Peyer's patch (tissue), 4 donors: ENCODE measurements at regions not wholly inside any gene's neighbourhood (a gene's known extent, or its start where the extent isn't known, plus 50 kb on each side); places are given as distances from the start of the nearest gene placed in this dataset.
"Not testable (repeated sequence)": the region's sequence is repeated elsewhere in the genome, so short reads cannot be mapped to it uniquely, and the experiment has no call there.

ENCODE experiments used
- DNase-seq, 3 donors: peaks; one replicate each; pipeline ENCODE4 v3.0.0-alpha.2; 2017 to 2019
- H3K27ac ChIP-seq, 4 donors: fragments of 200-600 bp; sonication (generic); one replicate each; pipeline ENCODE4 v1.5.1; 2016 to 2019
- H3K27me3 ChIP-seq, 2 donors: fragments of 200-600 bp; sonication (generic); one replicate each; pipeline ENCODE4 v1.5.1; 2019
- H3K36me3 ChIP-seq, 3 donors: fragments of 200-600 bp; sonication (generic); one replicate each; pipeline ENCODE4 v1.5.1; 2016 to 2019
- H3K4me1 ChIP-seq, 4 donors: fragments of 200-600 bp; sonication (generic); one replicate each; pipeline ENCODE4 v1.5.1; 2016 to 2019
- H3K4me3 ChIP-seq, 4 donors: fragments of 200-600 bp; sonication (generic); 1 replicate in 3 of 4; 2 replicates in 1 of 4; pipeline ENCODE4 v1.5.1; 2016 to 2019; ENCODE audit warnings: mild to moderate bottlenecking in 1 of 4
- H3K9me3 ChIP-seq, 4 donors: fragments of 200-600 bp; sonication (generic); one replicate each; pipeline ENCODE4 v1.5.1; 2016 to 2019; ENCODE audit warnings: mild to moderate bottlenecking in 1 of 4
- POLR2A ChIP-seq, 2 donors: fragments of 450-650 bp; IDR thresholded peaks; one replicate each; pipeline ENCODE4 v1.5.1; 2017; ENCODE audit warnings: antibody characterized with exemption in 2 of 2, mild to moderate bottlenecking in 2 of 2, moderate library complexity in 2 of 2
- TF ChIP-seq, protein P1 (sequence below), 6 experiments: fragments of 450-650 bp in 4 of 6; fragments of 200-600 bp in 2 of 6; sonication (generic) in 1 of 6; IDR thresholded peaks; one replicate each; pipeline ENCODE4 v1.5.1; 2017 to 2019; ENCODE audit warnings: antibody characterized with exemption in 6 of 6, mild to moderate bottlenecking in 3 of 6, moderate library complexity in 1 of 6

DNA sequence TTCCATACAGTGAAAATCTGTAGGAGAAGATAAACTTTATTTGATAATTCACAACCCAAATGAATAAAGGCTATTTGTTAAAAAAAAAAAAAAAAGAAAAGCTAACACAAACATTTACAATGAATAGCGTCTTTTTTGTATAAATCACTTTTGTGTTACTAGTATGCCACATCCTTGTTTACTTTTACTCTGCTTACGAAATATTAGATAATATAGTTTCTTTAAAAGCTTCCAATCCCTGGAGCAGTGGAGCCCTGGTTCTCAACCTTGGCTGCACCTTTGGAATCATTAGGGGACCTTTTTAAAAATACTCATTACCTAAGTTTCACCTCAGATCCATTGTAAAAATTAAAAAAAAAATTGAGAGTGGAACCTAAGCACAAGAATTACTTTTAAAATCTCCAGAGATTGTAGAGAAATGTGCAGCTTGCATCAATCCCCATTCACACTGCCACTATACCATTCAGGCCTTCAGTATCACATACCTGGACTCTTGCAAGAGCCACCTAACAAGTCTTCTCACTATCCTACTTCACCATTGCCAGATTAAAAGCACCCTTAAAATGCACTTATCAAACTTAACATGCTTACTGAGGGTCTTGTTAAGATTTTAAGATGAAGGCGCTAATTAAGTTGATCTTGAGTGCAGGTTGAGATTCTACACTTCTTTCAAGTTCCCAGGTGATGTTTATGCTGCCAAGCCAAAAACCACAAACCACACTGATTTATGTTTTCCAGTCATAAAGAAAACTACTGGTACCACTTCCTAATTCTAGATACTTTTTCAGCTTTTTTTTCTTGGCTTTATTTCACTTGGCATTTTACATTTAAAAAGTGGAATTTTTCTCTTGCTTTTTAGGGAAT, 59.7 kb upstream of the ZC3H15 start:
- H3K9me3 ChIP-seq: no peaks in the 10 kb centered on the region
- H3K4me3 ChIP-seq: no peak overlapping the region
- no peak overlapping the region for H3K27ac ChIP-seq
- no peak for DNase-seq
- no peak for TF ChIP-seq POLR2A (IDR thresholded peaks at IDR 0.05)
- TF ChIP-seq, protein P1, sequence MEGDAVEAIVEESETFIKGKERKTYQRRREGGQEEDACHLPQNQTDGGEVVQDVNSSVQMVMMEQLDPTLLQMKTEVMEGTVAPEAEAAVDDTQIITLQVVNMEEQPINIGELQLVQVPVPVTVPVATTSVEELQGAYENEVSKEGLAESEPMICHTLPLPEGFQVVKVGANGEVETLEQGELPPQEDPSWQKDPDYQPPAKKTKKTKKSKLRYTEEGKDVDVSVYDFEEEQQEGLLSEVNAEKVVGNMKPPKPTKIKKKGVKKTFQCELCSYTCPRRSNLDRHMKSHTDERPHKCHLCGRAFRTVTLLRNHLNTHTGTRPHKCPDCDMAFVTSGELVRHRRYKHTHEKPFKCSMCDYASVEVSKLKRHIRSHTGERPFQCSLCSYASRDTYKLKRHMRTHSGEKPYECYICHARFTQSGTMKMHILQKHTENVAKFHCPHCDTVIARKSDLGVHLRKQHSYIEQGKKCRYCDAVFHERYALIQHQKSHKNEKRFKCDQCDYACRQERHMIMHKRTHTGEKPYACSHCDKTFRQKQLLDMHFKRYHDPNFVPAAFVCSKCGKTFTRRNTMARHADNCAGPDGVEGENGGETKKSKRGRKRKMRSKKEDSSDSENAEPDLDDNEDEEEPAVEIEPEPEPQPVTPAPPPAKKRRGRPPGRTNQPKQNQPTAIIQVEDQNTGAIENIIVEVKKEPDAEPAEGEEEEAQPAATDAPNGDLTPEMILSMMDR (IDR thresholded peaks at IDR 0.05): no peak
- H3K27me3 ChIP-seq: no peaks in the 10 kb centered on the region
- H3K4me1 ChIP-seq: peaks cover 0 to 16% (median 0%) of the 10 kb centered on the region in 4 donors
- H3K36me3 ChIP-seq: no peaks in the 10 kb centered on the region

GRCh38 chr2:186427017-186427350, 59.1 kb upstream of the ZC3H15 start:
- not testable (repeated sequence) for DNase-seq, H3K27ac ChIP-seq, H3K27me3 ChIP-seq, H3K4me3 ChIP-seq, H3K9me3 ChIP-seq, H3K36me3 ChIP-seq
- H3K4me1 ChIP-seq: peaks cover 0 to 16% (median 0%) of the 10 kb centered on the region in 4 donors

DNA sequence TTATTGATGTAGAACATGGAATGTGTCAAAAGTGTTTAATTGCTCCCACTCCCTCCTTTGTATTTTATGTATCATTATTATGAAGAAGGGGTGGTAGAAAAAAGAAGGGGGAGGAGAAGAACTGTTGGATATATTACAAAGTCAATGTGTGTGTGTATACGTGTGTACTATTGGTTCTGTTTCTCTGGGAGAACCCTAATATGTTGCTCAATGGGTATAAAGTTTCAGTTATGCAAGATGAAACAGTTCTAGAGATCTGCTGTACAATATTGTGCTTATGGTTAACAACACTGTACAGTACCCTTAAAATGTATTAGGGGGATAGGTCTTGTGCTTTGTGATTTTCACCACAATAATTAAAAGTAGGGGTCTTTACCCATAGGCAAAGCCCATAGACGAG, 58.1 kb upstream of the ZC3H15 start:
- Histone ChIP-seq H3K36me3 (no peaks in the 10 kb centered on the region), H3K4me1 (peaks cover 0 to 16% (median 0%) of the 10 kb centered on the region in 4 donors), H3K4me3 (no peak overlapping the region), H3K9me3 (no peaks in the 10 kb centered on the region), H3K27ac (no peak overlapping the region), H3K27me3 (no peaks in the 10 kb centered on the region)
- TF ChIP-seq, protein P1 (IDR thresholded peaks at IDR 0.05): no peak
- no peak for TF ChIP-seq POLR2A (IDR thresholded peaks at IDR 0.05)
- DNase-seq: no peak

DNA sequence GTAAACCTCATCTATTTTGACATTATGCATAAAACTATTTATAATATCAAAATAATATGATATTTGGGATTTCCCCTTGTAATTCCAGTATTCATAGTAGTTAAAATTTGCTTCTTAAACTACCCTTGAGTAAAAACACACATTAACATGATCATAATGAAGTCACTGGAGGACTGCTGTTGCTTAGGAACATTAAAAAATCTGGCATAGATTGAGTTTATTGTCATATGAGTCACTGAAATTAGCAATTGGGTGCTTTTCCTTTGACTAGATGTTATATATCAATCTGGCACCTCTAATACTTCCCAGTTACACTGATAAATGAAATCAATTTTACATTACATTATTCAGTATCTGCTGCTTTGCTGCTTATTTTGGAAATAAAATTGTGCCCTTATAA, 57.0 kb upstream of the ZC3H15 start:
- no peak for DNase-seq
- no peak overlapping the region for H3K4me3 ChIP-seq
- no peaks in the 10 kb centered on the region for H3K9me3 ChIP-seq
- no peaks in the 10 kb centered on the region for H3K27me3 ChIP-seq
- no peak for TF ChIP-seq POLR2A (IDR thresholded peaks at IDR 0.05)
- TF ChIP-seq, protein P1 (IDR thresholded peaks at IDR 0.05): no peak
- no peaks in the 10 kb centered on the region for H3K36me3 ChIP-seq
- H3K27ac ChIP-seq: no peak overlapping the region
- H3K4me1 ChIP-seq: peaks cover 0 to 9% (median 0%) of the 10 kb centered on the region in 4 donors

GRCh38 chr2:186431306-186431705, 54.8 kb upstream of the ZC3H15 start:
- no peak for DNase-seq
- H3K27ac ChIP-seq: no peak overlapping the region

DNA sequence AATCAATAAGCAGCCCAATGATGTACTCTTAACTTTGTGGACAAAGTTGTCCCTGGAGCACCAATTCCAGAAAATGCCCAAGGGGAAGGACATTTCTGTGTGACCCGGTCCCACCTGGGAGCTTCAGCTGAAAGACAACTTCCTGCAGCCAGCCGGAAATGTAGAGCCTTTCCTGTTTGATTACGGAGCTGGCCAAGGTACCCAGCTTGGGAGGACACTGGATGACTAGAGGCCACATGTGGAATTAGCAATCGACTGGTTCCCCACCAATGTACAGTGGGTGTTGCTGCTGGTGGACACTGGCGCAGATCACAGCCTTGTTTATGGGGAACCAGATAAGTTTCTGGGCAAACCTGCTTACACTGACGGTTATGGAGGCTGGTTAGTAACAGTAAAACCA, 53.0 kb upstream of the ZC3H15 start:
- Histone ChIP-seq H3K4me1 (no peaks in the 10 kb centered on the region), H3K9me3 (no peaks in the 10 kb centered on the region), H3K27me3 (no peaks in the 10 kb centered on the region), H3K27ac (no peak overlapping the region), H3K4me3 (no peak overlapping the region), H3K36me3 (no peaks in the 10 kb centered on the region)
- no peak for TF ChIP-seq POLR2A (IDR thresholded peaks at IDR 0.05)
- TF ChIP-seq, protein P1 (IDR thresholded peaks at IDR 0.05): no peak
- no peak for DNase-seq

More at GRCh38 chr2:186431306-186431705, 54.8 kb upstream of the ZC3H15 start:
- Histone ChIP-seq H3K36me3 (no peaks in the 10 kb centered on the region), H3K27me3 (no peaks in the 10 kb centered on the region), H3K9me3 (no peaks in the 10 kb centered on the region), H3K4me3 (no peak overlapping the region), H3K4me1 (peaks cover 0 to 6% (median 0%) of the 10 kb centered on the region in 4 donors)
- TF ChIP-seq, protein P1 (IDR thresholded peaks at IDR 0.05): no peak
- no peak for TF ChIP-seq POLR2A (IDR thresholded peaks at IDR 0.05)
